ENCODE measurements at regions not wholly inside any gene's neighbourhood (a gene's known extent, or its start where the extent isn't known, plus 50 kb on each side); places are given as distances from the start of the nearest gene placed in this dataset.

- peaks cover 3% of the 10 kb centered on the region for H3K4me1 ChIP-seq (ENCODE audit: control insufficient read depth, insufficient read depth, low read length)
- no peak for DNase-seq
- H3K9me3 ChIP-seq (replicated peaks; ENCODE audit: control insufficient read depth, low read depth, low read length), result no peaks in the 10 kb centered on the region
- no peak overlapping the region for H3K4me3 ChIP-seq (ENCODE audit: low read length)
- WGBS (ENCODE audit: insufficient coverage), result 80% methylated on average over 1 of the region's 7 CpGs
- no peak overlapping the region for H3K27ac ChIP-seq (ENCODE audit: low read length)
- no peaks in the 10 kb centered on the region for H3K36me3 ChIP-seq (ENCODE audit: control insufficient read depth, insufficient read depth, low read length)
- no peaks in the 10 kb centered on the region for H3K27me3 ChIP-seq (ENCODE audit: control insufficient read depth, insufficient read depth, low read length)
These were observed 73.9 kb downstream of the WNT5A start for GRCh38 chr3:55413236-55413635.

- no peak for DNase-seq
- Histone ChIP-seq H3K4me3 (ENCODE audit: low read length) (no peak overlapping the region), H3K36me3 (ENCODE audit: control insufficient read depth, insufficient read depth, low read length) (no peaks in the 10 kb centered on the region), H3K27me3 (ENCODE audit: control insufficient read depth, insufficient read depth, low read length) (no peaks in the 10 kb centered on the region), H3K9me3 (replicated peaks; ENCODE audit: control insufficient read depth, low read depth, low read length) (no peaks in the 10 kb centered on the region), H3K27ac (ENCODE audit: low read length) (no peak overlapping the region), H3K4me1 (ENCODE audit: control insufficient read depth, insufficient read depth, low read length) (peaks cover 3% of the 10 kb centered on the region)
- WGBS (ENCODE audit: insufficient coverage), result no CpG with 5 or more reads among the region's 4 CpGs
These were observed 74.6 kb downstream of the WNT5A start for GRCh38 chr3:55412545-55412944.

GRCh38 chr3:55409806-55410205 is 77.3 kb downstream of the WNT5A start:
- no peak overlapping the region for H3K4me3 ChIP-seq (ENCODE audit: low read length)

GRCh38 chr3:55408193-55408826 is 78.8 kb downstream of the WNT5A start:
- Histone ChIP-seq H3K9me3 (replicated peaks; ENCODE audit: control insufficient read depth, low read depth, low read length) (peaks cover 4% of the 10 kb centered on the region), H3K27ac (ENCODE audit: low read length) (no peak overlapping the region), H3K4me1 (ENCODE audit: control insufficient read depth, insufficient read depth, low read length) (peaks cover 3% of the 10 kb centered on the region), H3K27me3 (ENCODE audit: control insufficient read depth, insufficient read depth, low read length) (no peaks in the 10 kb centered on the region), H3K4me3 (ENCODE audit: low read length) (no peak overlapping the region), H3K36me3 (ENCODE audit: control insufficient read depth, insufficient read depth, low read length) (no peaks in the 10 kb centered on the region)
- no CpG with 5 or more reads among the region's 3 CpGs for WGBS (ENCODE audit: insufficient coverage)
- no peak for DNase-seq

More at GRCh38 chr3:55409806-55410205, 77.3 kb downstream of the WNT5A start:
- Histone ChIP-seq H3K36me3 (ENCODE audit: control insufficient read depth, insufficient read depth, low read length) (no peaks in the 10 kb centered on the region), H3K27ac (ENCODE audit: low read length) (no peak overlapping the region), H3K9me3 (replicated peaks; ENCODE audit: control insufficient read depth, low read depth, low read length) (peaks cover 4% of the 10 kb centered on the region), H3K27me3 (ENCODE audit: control insufficient read depth, insufficient read depth, low read length) (no peaks in the 10 kb centered on the region), H3K4me1 (ENCODE audit: control insufficient read depth, insufficient read depth, low read length) (peaks cover 3% of the 10 kb centered on the region)
- WGBS (ENCODE audit: insufficient coverage), result no CpG with 5 or more reads among the region's 2 CpGs
- DNase-seq, result no peak

- DNase-seq, result no peak
- no CpG with 5 or more reads among the region's 1 CpG for WGBS (ENCODE audit: insufficient coverage)
- Histone ChIP-seq H3K4me1 (ENCODE audit: control insufficient read depth, insufficient read depth, low read length) (no peaks in the 10 kb centered on the region), H3K27ac (ENCODE audit: low read length) (no peak overlapping the region), H3K27me3 (ENCODE audit: control insufficient read depth, insufficient read depth, low read length) (no peaks in the 10 kb centered on the region), H3K9me3 (replicated peaks; ENCODE audit: control insufficient read depth, low read depth, low read length) (peaks cover 4% of the 10 kb centered on the region), H3K36me3 (ENCODE audit: control insufficient read depth, insufficient read depth, low read length) (no peaks in the 10 kb centered on the region), H3K4me3 (ENCODE audit: low read length) (no peak overlapping the region)
These were observed 79.7 kb downstream of the WNT5A start for GRCh38 chr3:55407426-55407820.

- no peak overlapping the region for H3K27ac ChIP-seq (ENCODE audit: low read length)
- no peaks in the 10 kb centered on the region for H3K27me3 ChIP-seq (ENCODE audit: control insufficient read depth, insufficient read depth, low read length)
- DNase-seq, result no peak
- H3K4me3 ChIP-seq (ENCODE audit: low read length), result no peak overlapping the region
- no CpG with 5 or more reads among the region's 2 CpGs for WGBS (ENCODE audit: insufficient coverage)
- H3K9me3 ChIP-seq (replicated peaks; ENCODE audit: control insufficient read depth, low read depth, low read length), result peaks cover 4% of the 10 kb centered on the region
- no peaks in the 10 kb centered on the region for H3K36me3 ChIP-seq (ENCODE audit: control insufficient read depth, insufficient read depth, low read length)
- H3K4me1 ChIP-seq (ENCODE audit: control insufficient read depth, insufficient read depth, low read length), result no peaks in the 10 kb centered on the region
These were observed 80.2 kb downstream of the WNT5A start for GRCh38 chr3:55406696-55407425.

- H3K27me3 ChIP-seq (ENCODE audit: control insufficient read depth, insufficient read depth, low read length), result no peaks in the 10 kb centered on the region
- WGBS (ENCODE audit: insufficient coverage), result 55% methylated on average over 4 of the region's 8 CpGs
- no peaks in the 10 kb centered on the region for H3K4me1 ChIP-seq (ENCODE audit: control insufficient read depth, insufficient read depth, low read length)
- DNase-seq, result no peak
- H3K4me3 ChIP-seq (ENCODE audit: low read length), result no peak overlapping the region
- peaks cover 4% of the 10 kb centered on the region for H3K9me3 ChIP-seq (replicated peaks; ENCODE audit: control insufficient read depth, low read depth, low read length)
- no peak overlapping the region for H3K27ac ChIP-seq (ENCODE audit: low read length)
- H3K36me3 ChIP-seq (ENCODE audit: control insufficient read depth, insufficient read depth, low read length), result no peaks in the 10 kb centered on the region
These were observed 81.7 kb downstream of the WNT5A start for GRCh38 chr3:55405436-55405835.

GRCh38 chr3:55402886-55403609 is 84.1 kb downstream of the WNT5A start:
- WGBS (ENCODE audit: insufficient coverage), result no CpG with 5 or more reads among the region's 4 CpGs
- Histone ChIP-seq H3K9me3 (replicated peaks; ENCODE audit: control insufficient read depth, low read depth, low read length) (peaks cover 4% of the 10 kb centered on the region), H3K4me1 (ENCODE audit: control insufficient read depth, insufficient read depth, low read length) (no peaks in the 10 kb centered on the region), H3K4me3 (ENCODE audit: low read length) (no peak overlapping the region), H3K36me3 (ENCODE audit: control insufficient read depth, insufficient read depth, low read length) (no peaks in the 10 kb centered on the region), H3K27me3 (ENCODE audit: control insufficient read depth, insufficient read depth, low read length) (no peaks in the 10 kb centered on the region), H3K27ac (ENCODE audit: low read length) (no peak overlapping the region)
- DNase-seq, result no peak

GRCh38 chr3:55380561-55380960 is 106.5 kb downstream of the WNT5A start:
- Histone ChIP-seq H3K36me3 (ENCODE audit: control insufficient read depth, insufficient read depth, low read length) (no peaks in the 10 kb centered on the region), H3K9me3 (replicated peaks; ENCODE audit: control insufficient read depth, low read depth, low read length) (no peaks in the 10 kb centered on the region), H3K4me1 (ENCODE audit: control insufficient read depth, insufficient read depth, low read length) (no peaks in the 10 kb centered on the region), H3K27me3 (ENCODE audit: control insufficient read depth, insufficient read depth, low read length) (no peaks in the 10 kb centered on the region), H3K4me3 (ENCODE audit: low read length) (no peak overlapping the region), H3K27ac (ENCODE audit: low read length) (no peak overlapping the region)
- no peak for DNase-seq

GRCh38 chr3:55376753-55377347 is 110.3 kb downstream of the WNT5A start:
- no peak overlapping the region for H3K4me3 ChIP-seq (ENCODE audit: low read length)
- DNase-seq, result no peak

More at GRCh38 chr3:55376753-55377347, 110.3 kb downstream of the WNT5A start:
- no peaks in the 10 kb centered on the region for H3K36me3 ChIP-seq (ENCODE audit: control insufficient read depth, insufficient read depth, low read length)
- 90% methylated on average over 2 of the region's 3 CpGs for WGBS (ENCODE audit: insufficient coverage)
- H3K27me3 ChIP-seq (ENCODE audit: control insufficient read depth, insufficient read depth, low read length), result no peaks in the 10 kb centered on the region
- H3K9me3 ChIP-seq (replicated peaks; ENCODE audit: control insufficient read depth, low read depth, low read length), result no peaks in the 10 kb centered on the region
- no peak overlapping the region for H3K27ac ChIP-seq (ENCODE audit: low read length)
- H3K4me1 ChIP-seq (ENCODE audit: control insufficient read depth, insufficient read depth, low read length), result no peaks in the 10 kb centered on the region
